Dermis microvascular lymphatic vessel endothelial cell (primary cell): ENCODE measurements at regions not wholly inside any gene's neighbourhood (a gene's known extent, or its start where the extent isn't known, plus 50 kb on each side); places are given as distances from the start of the nearest gene placed in this dataset.

Experiments used
- DNase-seq, 2 donors: peaks; one replicate each; pipeline versions ENCODE4 v3.0.0 to v3.0.0-alpha.2; 2010; ENCODE audit warnings: low read depth in 2 of 2

- peak in 1 of 2 donors; percentile 67 for DNase-seq
Measured at GRCh38 chr5:68352166-68352565, 136.6 kb downstream of the PIK3R1 start.

- DNase-seq, result no peak
Measured at GRCh38 chr5:68353605-68354004, 138.0 kb downstream of the PIK3R1 start.

- no peak for DNase-seq
Measured at GRCh38 chr5:68354315-68354714, 138.8 kb downstream of the PIK3R1 start.

GRCh38 chr5:68356216-68356615 lies 140.7 kb downstream of the PIK3R1 start:
- DNase-seq, result no peak

GRCh38 chr5:68356623-68357022 lies 141.1 kb downstream of the PIK3R1 start:
- DNase-seq, result no peak

- DNase-seq, result no peak
Measured at GRCh38 chr5:68359699-68360098, 144.1 kb downstream of the PIK3R1 start.

- no peak for DNase-seq
Measured at GRCh38 chr5:68362331-68362730, 146.8 kb downstream of the PIK3R1 start.

GRCh38 chr5:68365889-68366288 lies 150.3 kb downstream of the PIK3R1 start:
- no peak for DNase-seq

- no peak for DNase-seq
Measured at GRCh38 chr5:68367287-68367686, 151.7 kb downstream of the PIK3R1 start.

GRCh38 chr5:68367717-68368116 lies 152.2 kb downstream of the PIK3R1 start:
- no peak for DNase-seq

GRCh38 chr5:68368311-68369022 lies 152.9 kb downstream of the PIK3R1 start:
- DNase-seq, result no peak

- DNase-seq, result peak in 1 of 2 donors; percentile 45
Measured at GRCh38 chr5:68369023-68369359, 153.4 kb downstream of the PIK3R1 start.

- peak in 1 of 2 donors; percentile 29 for DNase-seq
Measured at GRCh38 chr5:68369457-68370125, 154.0 kb downstream of the PIK3R1 start.

GRCh38 chr5:68370196-68370595 lies 154.6 kb downstream of the PIK3R1 start:
- no peak for DNase-seq

- no peak for DNase-seq
Measured at GRCh38 chr5:68371607-68372006, 156.1 kb downstream of the PIK3R1 start.

- DNase-seq, result no peak
Measured at GRCh38 chr5:68372161-68372560, 156.6 kb downstream of the PIK3R1 start.

- no peak for DNase-seq
Measured at GRCh38 chr5:68373050-68373449, 157.5 kb downstream of the PIK3R1 start.

- no peak for DNase-seq
Measured at GRCh38 chr5:68374796-68375518, 159.4 kb downstream of the PIK3R1 start.

- no peak for DNase-seq
Measured at GRCh38 chr5:68375540-68375939, 160.0 kb downstream of the PIK3R1 start.

GRCh38 chr5:68376935-68377334 lies 161.4 kb downstream of the PIK3R1 start:
- no peak for DNase-seq

- no peak for DNase-seq
Measured at GRCh38 chr5:68377733-68378132, 162.2 kb downstream of the PIK3R1 start.

- no peak for DNase-seq
Measured at GRCh38 chr5:68378204-68378820, 162.8 kb downstream of the PIK3R1 start.
